ENCODE measurements at regions not wholly inside any gene's neighbourhood (a gene's known extent, or its start where the extent isn't known, plus 50 kb on each side); places are given as distances from the start of the nearest gene placed in this dataset.
"Not testable (repeated sequence)": the region's sequence is repeated elsewhere in the genome, so short reads cannot be mapped to it uniquely, and the experiment has no call there.

GRCh38 chr17:20633268-20634059, 53.9 kb downstream of the CDRT15L2 start:
- not testable (repeated sequence) for DNase-seq

- DNase-seq, result not testable (repeated sequence)
These were observed 60.6 kb downstream of the CDRT15L2 start for GRCh38 chr17:20640147-20640546.

DNA sequence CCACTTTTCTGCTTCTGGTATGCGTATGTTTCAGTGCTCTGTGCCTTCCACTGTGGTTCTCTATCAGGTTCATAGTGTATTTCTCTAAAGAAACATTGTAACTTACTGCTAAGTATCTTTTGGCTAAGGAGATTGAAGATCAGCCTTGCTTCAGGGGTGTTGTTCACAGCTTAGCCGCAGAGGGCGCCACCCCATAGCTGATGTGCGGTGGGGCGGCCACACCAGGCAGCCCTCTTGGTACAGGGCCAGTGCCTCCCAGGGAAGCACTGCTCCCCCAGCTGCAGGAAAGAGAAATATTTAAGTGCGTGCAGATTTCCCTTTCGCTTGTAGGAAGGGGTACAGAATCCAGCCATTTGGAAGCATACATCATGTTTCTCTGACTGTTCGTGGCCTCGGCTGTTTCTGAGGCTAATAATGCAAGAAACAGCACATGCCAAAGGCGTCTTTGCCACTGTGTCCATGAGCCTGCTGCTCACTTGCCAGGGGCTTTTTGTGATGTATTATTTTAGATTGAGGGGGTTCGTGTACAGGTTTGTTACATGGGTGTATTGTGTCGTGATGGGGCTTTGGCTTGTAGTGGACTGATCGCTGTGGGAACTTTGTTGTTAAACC, 67.2 kb downstream of the CDRT15L2 start:
- peak; percentile 62 for DNase-seq

- not testable (repeated sequence) for DNase-seq
These were observed 69.7 kb downstream of the CDRT15L2 start for GRCh38 chr17:20649097-20649767.

DNA sequence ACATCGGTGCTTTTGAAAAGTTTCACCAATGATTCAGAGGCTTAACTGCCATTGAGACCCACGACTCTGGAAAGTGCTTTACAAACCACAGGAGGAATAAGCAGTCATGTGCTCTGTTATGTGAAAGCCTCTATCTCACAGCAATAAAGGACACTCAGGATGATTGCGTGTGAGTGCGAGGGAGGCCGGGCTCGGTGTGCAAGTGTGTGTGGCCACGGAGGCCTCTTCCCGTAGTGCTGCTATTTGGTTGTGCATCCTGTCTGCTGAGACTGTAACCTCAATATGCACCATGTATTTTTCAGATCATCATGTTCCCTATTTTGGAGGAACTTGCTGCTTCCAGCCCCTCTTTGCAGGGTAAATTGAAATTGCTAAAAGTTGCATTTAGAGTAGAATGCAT, 71.5 kb downstream of the CDRT15L2 start:
- not testable (repeated sequence) for DNase-seq

DNA sequence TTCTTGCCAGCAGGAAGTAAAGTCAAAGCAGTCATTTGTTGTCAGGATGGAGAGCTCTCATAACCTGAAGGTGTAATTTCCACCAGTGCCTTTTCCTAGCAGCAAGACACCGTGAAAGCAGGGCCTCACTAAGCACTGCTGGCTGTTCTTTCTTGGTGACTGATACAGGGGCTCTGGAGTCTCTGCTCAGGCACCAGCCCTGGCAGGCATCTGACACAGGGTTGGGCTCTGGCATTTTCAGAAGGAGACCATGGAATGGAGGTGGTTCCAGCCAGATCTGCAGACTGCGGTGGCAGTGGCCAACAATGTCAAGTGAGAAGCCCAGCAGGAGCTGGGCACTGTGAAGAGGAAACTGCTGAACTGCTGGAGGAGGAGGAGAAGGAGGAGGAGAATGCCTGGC, 72.2 kb downstream of the CDRT15L2 start:
- not testable (repeated sequence) for DNase-seq

DNA sequence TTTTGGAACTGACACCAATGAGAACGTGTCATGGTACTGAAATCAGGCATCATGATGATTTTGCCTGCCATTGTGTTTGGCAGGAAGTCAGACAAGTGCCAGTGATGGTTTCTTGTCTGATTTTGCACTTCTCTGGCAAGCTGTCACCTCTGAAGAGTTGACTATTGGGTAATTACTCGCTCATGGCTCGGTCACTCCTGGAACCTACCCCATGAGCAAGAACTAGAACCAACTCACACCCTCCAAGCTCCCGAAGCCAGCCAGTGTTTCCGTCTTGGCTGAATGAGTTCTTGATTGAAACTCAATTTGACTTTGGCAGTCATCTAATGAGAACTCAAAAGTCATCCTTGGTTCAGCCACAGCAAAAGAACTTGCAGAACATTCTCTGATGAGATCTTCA, 73.9 kb downstream of the CDRT15L2 start:
- DNase-seq, result not testable (repeated sequence)

DNA sequence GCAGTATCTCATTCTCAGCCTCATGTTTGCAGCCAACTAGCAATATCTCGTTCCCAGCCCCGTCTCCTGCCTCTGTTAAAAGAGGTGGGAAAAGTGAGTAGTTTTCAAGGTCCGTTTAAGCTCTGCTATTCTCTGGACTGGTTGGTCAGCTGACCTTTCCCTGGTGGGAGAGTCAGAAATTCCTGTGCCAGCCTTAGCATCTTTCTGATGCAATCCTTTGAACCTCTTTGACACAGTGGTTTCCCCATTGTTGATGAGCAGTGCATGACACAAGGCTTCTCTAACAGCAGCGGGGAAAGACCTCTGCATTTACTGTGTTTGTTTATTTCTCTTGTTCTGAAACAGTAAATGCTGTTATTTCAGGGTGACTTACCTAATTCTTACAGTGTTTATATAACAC, 74.6 kb downstream of the CDRT15L2 start:
- DNase-seq, result not testable (repeated sequence)

- DNase-seq, result not testable (repeated sequence)
These were observed 75.1 kb downstream of the CDRT15L2 start for GRCh38 chr17:20654575-20654974.

DNA sequence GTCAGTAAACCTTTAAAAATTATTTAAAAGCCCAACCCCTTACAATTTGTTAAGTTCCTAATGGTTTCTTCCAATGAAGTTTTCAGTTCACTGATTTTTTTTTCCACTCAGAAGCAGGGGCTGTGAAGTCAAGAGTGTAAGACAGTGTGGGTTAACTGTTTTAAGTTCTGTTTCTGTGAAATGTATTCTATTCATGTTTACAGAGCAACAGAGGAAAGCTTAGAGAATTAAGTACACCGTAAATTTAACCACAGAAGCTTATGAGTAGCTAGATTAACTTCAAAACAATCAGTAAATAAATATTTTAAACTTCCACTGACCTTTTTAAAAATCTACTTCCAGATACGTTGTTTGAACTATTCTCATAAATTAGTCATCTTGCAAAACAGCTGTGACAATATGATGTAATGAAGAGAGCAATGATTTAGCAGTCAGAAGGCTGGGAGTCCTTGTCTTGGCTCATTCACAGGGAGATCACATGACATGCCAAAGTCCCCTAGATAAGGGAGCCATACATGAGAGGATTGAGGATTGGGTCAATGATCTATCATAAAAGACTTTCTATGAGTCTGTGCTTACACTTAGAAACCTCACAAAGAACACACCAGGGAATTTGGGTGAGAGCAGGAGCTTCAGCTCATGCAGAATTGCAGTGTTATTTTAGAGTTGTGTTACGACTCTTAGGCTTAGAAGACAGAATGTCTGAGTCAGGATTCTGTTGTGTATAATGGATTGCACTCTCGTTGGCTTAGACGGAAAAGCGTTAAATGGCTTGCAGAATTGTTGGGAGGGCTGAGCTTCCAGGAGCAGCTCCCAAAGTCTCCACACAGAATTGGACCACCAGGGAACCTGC, 85.8 kb downstream of the CDRT15L2 start:
- DNase-seq, result not testable (repeated sequence)

DNA sequence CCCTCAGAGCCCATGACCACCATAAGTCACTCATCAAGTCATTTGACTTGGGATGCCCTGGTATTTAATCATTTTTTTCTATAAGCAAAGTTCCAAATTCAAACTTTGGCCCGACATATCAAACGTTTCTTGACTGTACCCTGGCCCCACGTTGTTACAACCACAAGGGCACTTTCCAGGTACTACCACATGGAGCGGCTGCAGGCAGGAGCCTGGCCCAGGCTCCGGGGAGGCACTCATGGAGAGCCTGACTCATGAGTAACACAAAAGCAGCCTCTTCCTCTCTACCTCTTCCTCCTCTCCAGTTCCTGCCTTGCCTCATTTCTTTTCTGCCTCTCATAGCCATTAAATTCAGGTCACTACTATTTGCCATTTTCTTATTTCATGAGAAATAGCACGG, 87.2 kb downstream of the CDRT15L2 start:
- DNase-seq, result not testable (repeated sequence)

- not testable (repeated sequence) for DNase-seq
These were observed 88.2 kb downstream of the CDRT15L2 start for GRCh38 chr17:20667712-20668111.

DNA sequence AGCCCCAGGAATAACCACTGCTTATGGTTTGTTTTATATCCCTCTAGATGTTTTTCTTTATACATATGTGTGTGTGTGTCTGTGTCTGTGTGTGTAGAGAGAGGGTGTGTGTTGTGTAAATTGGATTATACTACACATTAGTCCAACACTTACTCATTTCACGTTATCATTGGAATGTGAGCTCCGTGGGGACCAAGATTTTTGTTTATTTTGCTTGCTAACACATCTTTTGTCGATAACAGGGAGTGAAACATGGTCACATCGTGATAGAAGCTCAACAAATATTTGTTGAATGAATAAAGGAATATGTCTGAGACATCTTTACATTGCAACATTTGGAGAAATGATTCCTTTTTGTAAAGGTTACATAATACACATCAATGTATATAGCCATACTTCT, 88.8 kb downstream of the CDRT15L2 start:
- DNase-seq, result not testable (repeated sequence)

- DNase-seq, result not testable (repeated sequence)
These were observed 89.3 kb downstream of the CDRT15L2 start for GRCh38 chr17:20668868-20669267.

- not testable (repeated sequence) for DNase-seq
These were observed 91.0 kb downstream of the CDRT15L2 start for GRCh38 chr17:20670506-20670905.

- DNase-seq, result not testable (repeated sequence)
These were observed 94.8 kb downstream of the CDRT15L2 start for GRCh38 chr17:20674374-20674773.

DNA sequence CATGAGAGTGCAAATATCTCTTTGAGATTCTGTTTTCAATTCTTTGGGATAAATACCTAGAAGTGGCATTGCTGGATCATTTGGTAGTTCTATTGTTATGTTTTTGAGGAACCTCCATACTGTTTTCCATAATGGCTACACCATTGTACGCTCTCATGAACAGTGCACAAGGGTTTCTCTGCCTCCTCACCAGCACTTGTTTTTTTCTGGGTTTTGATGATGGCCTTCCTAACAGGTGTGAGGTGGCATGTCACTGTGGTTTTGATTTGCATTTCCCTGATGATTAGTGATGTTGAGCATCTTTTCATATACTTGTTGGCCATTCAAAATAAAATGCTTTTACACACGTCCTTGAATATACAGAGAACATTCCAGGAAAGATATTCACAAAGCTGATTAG, 96.2 kb downstream of the CDRT15L2 start:
- DNase-seq, result not testable (repeated sequence)

DNA sequence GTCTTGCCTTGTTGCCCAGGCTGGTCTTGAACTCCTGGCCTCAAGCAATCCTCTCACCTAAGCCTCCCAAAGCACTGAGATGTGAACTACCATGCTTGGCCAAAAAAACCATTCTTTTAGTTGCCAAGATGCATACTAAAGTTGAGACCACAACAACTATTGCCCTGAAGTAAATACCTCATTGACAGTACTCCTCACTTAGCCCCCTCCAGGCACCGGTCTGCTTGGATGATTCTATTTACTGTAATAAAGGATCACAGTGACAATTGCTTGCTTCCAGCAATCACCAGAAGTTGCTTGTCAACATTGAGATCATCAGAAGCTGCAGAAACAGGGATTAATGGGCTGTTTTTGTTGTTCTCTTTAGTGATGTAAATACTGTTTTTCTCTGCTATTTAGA, 97.1 kb downstream of the CDRT15L2 start:
- DNase-seq, result not testable (repeated sequence)

GRCh38 chr17:20677469-20677868, 97.9 kb downstream of the CDRT15L2 start:
- not testable (repeated sequence) for DNase-seq

DNA sequence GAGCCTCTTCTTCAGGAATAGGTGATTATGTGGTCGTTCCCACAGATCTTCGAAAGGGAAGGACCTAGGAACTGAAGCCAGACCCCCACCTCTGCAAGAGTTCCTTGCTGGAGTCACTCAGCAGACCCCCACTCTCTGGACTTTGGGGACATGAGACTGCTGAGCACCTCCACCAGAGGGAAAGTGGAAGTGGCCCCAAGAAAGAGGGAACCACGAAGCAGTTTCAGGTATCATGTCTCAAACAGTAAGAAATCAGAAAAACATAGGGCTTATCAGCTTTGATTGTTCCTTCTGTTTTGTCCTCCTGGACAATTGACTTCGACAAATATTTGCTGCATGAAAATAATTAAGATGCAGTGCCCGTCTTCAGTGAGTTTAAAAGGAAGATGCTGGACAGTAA, 98.9 kb downstream of the CDRT15L2 start:
- DNase-seq, result not testable (repeated sequence)

- not testable (repeated sequence) for DNase-seq
These were observed 102.5 kb downstream of the CDRT15L2 start for GRCh38 chr17:20681746-20682722.

All from activated CD8-positive, alpha-beta memory T cell treated with anti-CD3 and anti-CD28 coated beads, Interleukin-2, amount 50 U/mL, for 48 hours (primary cell).